Ishikawa (cell line): ENCODE measurements at regions not wholly inside any gene's neighbourhood (a gene's known extent, or its start where the extent isn't known, plus 50 kb on each side); places are given as distances from the start of the nearest gene placed in this dataset.

Source experiments
- EGR1 ChIP-seq: IDR thresholded peaks from 2 replicates; pipeline ENCODE4 v1.6.1; 2012
- EP300 ChIP-seq: IDR thresholded peaks from 2 replicates; pipeline ENCODE4 v1.6.1; 2012; ENCODE audit warnings: borderline replicate concordance

DNA sequence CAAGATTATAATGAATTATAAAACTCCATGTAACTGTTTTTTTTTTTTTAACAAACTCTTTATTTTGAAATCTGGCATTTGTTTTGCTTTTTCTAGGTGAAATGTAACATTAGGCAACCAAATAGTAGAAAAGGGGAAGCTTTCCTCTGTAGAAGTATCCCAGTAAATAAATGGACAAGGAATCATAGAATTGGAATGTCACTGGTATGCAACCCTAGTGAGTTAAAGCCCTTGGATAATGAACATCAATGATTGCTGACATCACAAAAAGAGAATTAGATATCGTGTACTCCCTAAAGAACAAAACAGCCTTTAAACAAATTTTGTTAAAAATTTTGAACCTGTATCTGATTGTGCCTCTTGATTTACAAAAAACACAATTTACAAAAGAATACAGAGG, 93.9 kb upstream of the OGFRL1 start:
- TF ChIP-seq EGR1 (no peak), EP300 (no peak)
